Uterus (tissue), 2 donors: ENCODE measurements at regions not wholly inside any gene's neighbourhood (a gene's known extent, or its start where the extent isn't known, plus 50 kb on each side); places are given as distances from the start of the nearest gene placed in this dataset.

Source experiments
- CTCF ChIP-seq, 4 experiments: fragments of 200-600 bp in 2 of 4; fragments of 450-650 bp in 2 of 4; sonication (generic) in 2 of 4; IDR thresholded peaks; one replicate each; pipeline ENCODE4 v1.5.1; 2016 to 2019; ENCODE audit warnings: antibody characterized with exemption in 4 of 4, mild to moderate bottlenecking in 2 of 4, moderate library complexity in 1 of 4
- POLR2A ChIP-seq, 2 donors: fragments of 450-650 bp; IDR thresholded peaks; one replicate each; pipeline ENCODE4 v1.6.1; 2016; ENCODE audit warnings: antibody characterized with exemption in 2 of 2, mild to moderate bottlenecking in 1 of 2, moderate library complexity in 1 of 2

- no peak for TF ChIP-seq POLR2A (IDR thresholded peaks at IDR 0.05)
- TF ChIP-seq CTCF (IDR thresholded peaks at IDR 0.05): no peak
Observed at GRCh38 chr13:72229067-72229466, 362.1 kb upstream of the DACH1 start.
